OCI-LY1 (cell line): ENCODE measurements at regions not wholly inside any gene's neighbourhood (a gene's known extent, or its start where the extent isn't known, plus 50 kb on each side); places are given as distances from the start of the nearest gene placed in this dataset.

Experiments
- EZH2 ChIP-seq: fragments of 200-600 bp; sonication (generic), shearing (Covaris generic); IDR thresholded peaks from 2 replicates; pipeline ENCODE4 v1.8.0; 2017; ENCODE audit warnings: borderline replicate concordance, mixed run types, mild to moderate bottlenecking, antibody characterized with exemption, low read length, moderate library complexity, mixed read lengths
- TF ChIP-seq, protein P1 (sequence below): fragments of 200-600 bp; sonication (generic), shearing (Covaris generic); IDR thresholded peaks from 2 replicates; pipeline ENCODE4 v1.5.1; 2017; ENCODE audit warnings: mild to moderate bottlenecking, antibody characterized with exemption, low read length, moderate library complexity, mixed read lengths

DNA sequence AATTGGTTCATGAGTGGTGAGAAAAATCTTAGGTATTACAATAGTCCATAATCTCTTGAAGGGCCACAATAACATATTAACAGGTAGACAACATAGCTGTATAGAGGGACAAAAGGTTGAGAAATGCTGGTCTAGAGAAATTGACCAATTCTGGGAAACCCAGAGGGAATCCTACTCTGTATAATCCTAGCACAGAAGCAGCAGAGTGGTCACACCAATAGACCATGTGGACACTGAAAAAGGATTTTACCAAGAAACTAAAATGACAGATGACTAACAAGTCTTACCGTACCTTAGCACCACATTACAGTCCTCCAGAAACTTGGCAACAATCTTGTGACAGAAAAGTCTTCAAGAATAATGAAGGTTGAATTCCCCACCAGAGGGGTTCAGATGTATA, 169.1 kb upstream of the PCDH18 start:
- no peak for TF ChIP-seq EZH2
- TF ChIP-seq, protein P1, sequence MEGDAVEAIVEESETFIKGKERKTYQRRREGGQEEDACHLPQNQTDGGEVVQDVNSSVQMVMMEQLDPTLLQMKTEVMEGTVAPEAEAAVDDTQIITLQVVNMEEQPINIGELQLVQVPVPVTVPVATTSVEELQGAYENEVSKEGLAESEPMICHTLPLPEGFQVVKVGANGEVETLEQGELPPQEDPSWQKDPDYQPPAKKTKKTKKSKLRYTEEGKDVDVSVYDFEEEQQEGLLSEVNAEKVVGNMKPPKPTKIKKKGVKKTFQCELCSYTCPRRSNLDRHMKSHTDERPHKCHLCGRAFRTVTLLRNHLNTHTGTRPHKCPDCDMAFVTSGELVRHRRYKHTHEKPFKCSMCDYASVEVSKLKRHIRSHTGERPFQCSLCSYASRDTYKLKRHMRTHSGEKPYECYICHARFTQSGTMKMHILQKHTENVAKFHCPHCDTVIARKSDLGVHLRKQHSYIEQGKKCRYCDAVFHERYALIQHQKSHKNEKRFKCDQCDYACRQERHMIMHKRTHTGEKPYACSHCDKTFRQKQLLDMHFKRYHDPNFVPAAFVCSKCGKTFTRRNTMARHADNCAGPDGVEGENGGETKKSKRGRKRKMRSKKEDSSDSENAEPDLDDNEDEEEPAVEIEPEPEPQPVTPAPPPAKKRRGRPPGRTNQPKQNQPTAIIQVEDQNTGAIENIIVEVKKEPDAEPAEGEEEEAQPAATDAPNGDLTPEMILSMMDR, result no peak
